ENCODE measurements at regions not wholly inside any gene's neighbourhood (a gene's known extent, or its start where the extent isn't known, plus 50 kb on each side); places are given as distances from the start of the nearest gene placed in this dataset.

- Histone ChIP-seq H3K9me3 (peaks cover 9 to 20% of the 10 kb centered on the region in 2 donors), H3K27ac (no peak overlapping the region), H3K36me3 (no peaks in the 10 kb centered on the region), H3K4me1 (no peaks in the 10 kb centered on the region), H3K27me3 (no peaks in the 10 kb centered on the region), H3K4me3 (no peak overlapping the region)
- no peak for TF ChIP-seq POLR2AphosphoS5 (IDR thresholded peaks at IDR 0.05)
- TF ChIP-seq CTCF (IDR thresholded peaks at IDR 0.05): no peak
- TF ChIP-seq POLR2A (IDR thresholded peaks at IDR 0.05): no peak
- no peak for DNase-seq (ENCODE audit: low spot score in 2 of 2)
- intact Hi-C loops (cut with DNase I; ENCODE audit: low total_unique reads): no loop called here
These were observed 98.9 kb upstream of the SPRED1 start for GRCh38 chr15:38153781-38154180.

- Histone ChIP-seq H3K4me1 (no peaks in the 10 kb centered on the region), H3K9me3 (peaks cover 9 to 20% of the 10 kb centered on the region in 2 donors), H3K27me3 (no peaks in the 10 kb centered on the region), H3K36me3 (no peaks in the 10 kb centered on the region), H3K4me3 (no peak overlapping the region), H3K27ac (no peak overlapping the region)
- intact Hi-C loops (cut with DNase I; ENCODE audit: low total_unique reads): no loop called here
- TF ChIP-seq POLR2A (IDR thresholded peaks at IDR 0.05): no peak
- TF ChIP-seq POLR2AphosphoS5 (IDR thresholded peaks at IDR 0.05): no peak
- no peak for TF ChIP-seq CTCF (IDR thresholded peaks at IDR 0.05)
- DNase-seq (ENCODE audit: low spot score in 2 of 2): no peak
These were observed 98.4 kb upstream of the SPRED1 start for GRCh38 chr15:38154255-38154654.

- no peak for DNase-seq (ENCODE audit: low spot score in 2 of 2)
- peaks cover 9 to 20% of the 10 kb centered on the region in 2 donors for H3K9me3 ChIP-seq
- no peak overlapping the region for H3K4me3 ChIP-seq
- H3K27ac ChIP-seq: no peak overlapping the region
- intact Hi-C loops (cut with DNase I; ENCODE audit: low total_unique reads): no loop called here
- no peaks in the 10 kb centered on the region for H3K4me1 ChIP-seq
- no peaks in the 10 kb centered on the region for H3K27me3 ChIP-seq
- H3K36me3 ChIP-seq: no peaks in the 10 kb centered on the region
- no peak for TF ChIP-seq POLR2AphosphoS5 (IDR thresholded peaks at IDR 0.05)
- no peak for TF ChIP-seq CTCF (IDR thresholded peaks at IDR 0.05)
- TF ChIP-seq POLR2A (IDR thresholded peaks at IDR 0.05): no peak
These were observed 97.8 kb upstream of the SPRED1 start for GRCh38 chr15:38154837-38155236.

- H3K27me3 ChIP-seq: no peaks in the 10 kb centered on the region
- no peaks in the 10 kb centered on the region for H3K36me3 ChIP-seq
- no peaks in the 10 kb centered on the region for H3K9me3 ChIP-seq
- no peaks in the 10 kb centered on the region for H3K4me1 ChIP-seq
- intact Hi-C loops (cut with DNase I; ENCODE audit: low total_unique reads): no loop called here
- no peak overlapping the region for H3K27ac ChIP-seq
- no peak for TF ChIP-seq POLR2AphosphoS5 (IDR thresholded peaks at IDR 0.05)
- no peak for TF ChIP-seq CTCF (IDR thresholded peaks at IDR 0.05)
- TF ChIP-seq POLR2A (IDR thresholded peaks at IDR 0.05): no peak
- DNase-seq (ENCODE audit: low spot score in 2 of 2): no peak
- no peak overlapping the region for H3K4me3 ChIP-seq
These were observed 89.0 kb upstream of the SPRED1 start for GRCh38 chr15:38163658-38164057.

GRCh38 chr15:38164061-38164460, 88.6 kb upstream of the SPRED1 start:
- Histone ChIP-seq H3K4me3 (no peak overlapping the region), H3K4me1 (no peaks in the 10 kb centered on the region), H3K27me3 (no peaks in the 10 kb centered on the region), H3K27ac (no peak overlapping the region), H3K36me3 (no peaks in the 10 kb centered on the region), H3K9me3 (no peaks in the 10 kb centered on the region)
- intact Hi-C loops (cut with DNase I; ENCODE audit: low total_unique reads): no loop called here
- TF ChIP-seq POLR2A (IDR thresholded peaks at IDR 0.05) (no peak), CTCF (IDR thresholded peaks at IDR 0.05) (no peak), POLR2AphosphoS5 (IDR thresholded peaks at IDR 0.05) (no peak)
- DNase-seq (ENCODE audit: low spot score in 2 of 2): no peak

All from breast epithelium (tissue), 4 donors.